ENCODE measurements at regions not wholly inside any gene's neighbourhood (a gene's known extent, or its start where the extent isn't known, plus 50 kb on each side); places are given as distances from the start of the nearest gene placed in this dataset.

DNA sequence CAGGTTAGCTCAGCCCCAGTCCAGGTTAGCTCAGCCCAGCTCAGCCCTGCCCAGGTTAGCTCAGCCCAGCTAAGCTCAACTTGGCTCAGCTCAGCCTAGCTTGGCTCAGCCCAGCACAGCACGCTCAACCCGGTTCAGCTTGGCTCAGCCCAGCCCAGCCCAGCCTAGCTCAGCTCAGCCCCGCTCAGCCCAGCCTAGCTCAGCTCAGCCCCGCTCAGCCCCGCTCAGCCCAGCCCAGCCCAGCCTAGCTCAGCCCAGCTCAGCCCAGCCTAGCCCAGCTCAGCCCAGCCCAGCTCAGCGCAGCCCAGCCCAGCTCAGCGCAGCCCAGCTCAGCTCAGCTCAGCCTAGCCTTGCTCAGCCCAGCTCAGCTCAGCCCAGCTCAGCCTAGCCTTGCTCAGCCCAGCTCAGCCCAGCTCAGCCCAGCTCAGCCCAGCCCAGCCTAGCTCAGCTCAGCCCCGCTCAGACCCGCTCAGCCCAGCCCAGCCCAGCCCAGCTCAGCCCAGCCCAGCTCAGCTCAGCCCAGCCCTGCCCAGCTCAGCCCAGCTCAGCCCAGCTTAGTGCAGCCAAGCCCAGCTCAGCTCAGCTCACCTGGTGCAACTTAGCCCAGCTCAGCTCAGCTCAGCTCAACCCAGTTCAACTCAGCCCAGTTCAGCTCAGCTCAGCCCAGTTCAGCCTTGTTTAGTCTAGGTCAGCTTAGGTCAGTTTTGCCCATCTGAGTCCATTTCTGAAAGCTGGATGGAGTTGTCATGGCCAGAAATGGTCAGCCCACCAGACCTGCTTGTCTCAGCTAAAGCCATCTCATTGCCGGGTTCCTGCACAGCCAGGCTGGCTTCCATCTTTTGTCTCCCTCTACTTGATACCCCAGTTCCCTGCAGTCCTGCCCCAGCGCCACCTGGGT is 333.6 kb downstream of the TMEM121 start (continued):
- TF ChIP-seq, protein P1, sequence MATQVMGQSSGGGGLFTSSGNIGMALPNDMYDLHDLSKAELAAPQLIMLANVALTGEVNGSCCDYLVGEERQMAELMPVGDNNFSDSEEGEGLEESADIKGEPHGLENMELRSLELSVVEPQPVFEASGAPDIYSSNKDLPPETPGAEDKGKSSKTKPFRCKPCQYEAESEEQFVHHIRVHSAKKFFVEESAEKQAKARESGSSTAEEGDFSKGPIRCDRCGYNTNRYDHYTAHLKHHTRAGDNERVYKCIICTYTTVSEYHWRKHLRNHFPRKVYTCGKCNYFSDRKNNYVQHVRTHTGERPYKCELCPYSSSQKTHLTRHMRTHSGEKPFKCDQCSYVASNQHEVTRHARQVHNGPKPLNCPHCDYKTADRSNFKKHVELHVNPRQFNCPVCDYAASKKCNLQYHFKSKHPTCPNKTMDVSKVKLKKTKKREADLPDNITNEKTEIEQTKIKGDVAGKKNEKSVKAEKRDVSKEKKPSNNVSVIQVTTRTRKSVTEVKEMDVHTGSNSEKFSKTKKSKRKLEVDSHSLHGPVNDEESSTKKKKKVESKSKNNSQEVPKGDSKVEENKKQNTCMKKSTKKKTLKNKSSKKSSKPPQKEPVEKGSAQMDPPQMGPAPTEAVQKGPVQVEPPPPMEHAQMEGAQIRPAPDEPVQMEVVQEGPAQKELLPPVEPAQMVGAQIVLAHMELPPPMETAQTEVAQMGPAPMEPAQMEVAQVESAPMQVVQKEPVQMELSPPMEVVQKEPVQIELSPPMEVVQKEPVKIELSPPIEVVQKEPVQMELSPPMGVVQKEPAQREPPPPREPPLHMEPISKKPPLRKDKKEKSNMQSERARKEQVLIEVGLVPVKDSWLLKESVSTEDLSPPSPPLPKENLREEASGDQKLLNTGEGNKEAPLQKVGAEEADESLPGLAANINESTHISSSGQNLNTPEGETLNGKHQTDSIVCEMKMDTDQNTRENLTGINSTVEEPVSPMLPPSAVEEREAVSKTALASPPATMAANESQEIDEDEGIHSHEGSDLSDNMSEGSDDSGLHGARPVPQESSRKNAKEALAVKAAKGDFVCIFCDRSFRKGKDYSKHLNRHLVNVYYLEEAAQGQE (IDR thresholded peaks at IDR 0.05; ENCODE audit: unreplicated experiment) = no peak
- TF ChIP-seq EZH2 (IDR thresholded peaks at IDR 0.05; ENCODE audit: low read depth, unreplicated experiment) = no peak
- TF ChIP-seq POLR2AphosphoS5 (IDR thresholded peaks at IDR 0.05; ENCODE audit: low read depth) = no peak
- TF ChIP-seq CREB1 (CRISPR knock-in tag; IDR thresholded peaks at IDR 0.05; ENCODE audit: low read depth) = no peak
- no peak for TF ChIP-seq JUNB (IDR thresholded peaks at IDR 0.05; ENCODE audit: unreplicated experiment)
- TF ChIP-seq STAT1 (IDR thresholded peaks at IDR 0.05; ENCODE audit: unreplicated experiment) = no peak
- TF ChIP-seq NANOG (IDR thresholded peaks at IDR 0.05; ENCODE audit: borderline replicate concordance) = no peak
- no peak for TF ChIP-seq CTCF (conservative IDR thresholded peaks at IDR 0.05; ENCODE audit: low read depth in 2 of 2)
- TF ChIP-seq ZNF114 (CRISPR knock-in tag; IDR thresholded peaks at IDR 0.05) = no peak

GRCh38 chr14:105860615-105861580 is 334.5 kb downstream of the TMEM121 start:
- H3K27ac Mint-ChIP-seq = no peak overlapping the region
- H3K36me3 Mint-ChIP-seq (ENCODE audit: low read depth) = peaks cover 40% of the 10 kb centered on the region
- H3K36me3 ChIP-seq (ENCODE audit: insufficient read depth) = no peaks in the 10 kb centered on the region
- H3K4me2 ChIP-seq = no peak overlapping the region
- H4K20me1 ChIP-seq (replicated peaks; ENCODE audit: insufficient read depth) = no peaks in the 10 kb centered on the region
- no peak overlapping the region for H3K4me3 ChIP-seq
- DNase-seq (ENCODE audit: low spot score) = no peak
- H3K4me1 ChIP-seq (ENCODE audit: insufficient read depth) = no peaks in the 10 kb centered on the region
- H3K9me2 ChIP-seq (ENCODE audit: insufficient read depth) = no peaks in the 10 kb centered on the region
- no peaks in the 10 kb centered on the region for H3F3A ChIP-seq (replicated peaks; ENCODE audit: low read depth)
- peaks cover 4% of the 10 kb centered on the region for H3K27me3 Mint-ChIP-seq (ENCODE audit: insufficient read depth, low read depth, poor library complexity)
- no peaks in the 10 kb centered on the region for H3K27me3 ChIP-seq (ENCODE audit: insufficient read depth)
- H3K4me3 Mint-ChIP-seq = no peak overlapping the region
- ATAC-seq = no peak
- no peak overlapping the region for H3K27ac ChIP-seq (ENCODE audit: low read depth)
- H3K79me2 ChIP-seq (replicated peaks; ENCODE audit: insufficient read depth) = no peaks in the 10 kb centered on the region
- H3K9me3 Mint-ChIP-seq = peaks cover 95% of the 10 kb centered on the region
- H3K4me1 Mint-ChIP-seq = no peaks in the 10 kb centered on the region
- no peak overlapping the region for H2AFZ ChIP-seq
- TF ChIP-seq CTCF (conservative IDR thresholded peaks at IDR 0.05; ENCODE audit: low read depth in 2 of 2) (no peak), EZH2 (IDR thresholded peaks at IDR 0.05; ENCODE audit: low read depth, unreplicated experiment) (no peak), ZNF114 (CRISPR knock-in tag; IDR thresholded peaks at IDR 0.05) (no peak)
